ENCODE measurements at regions not wholly inside any gene's neighbourhood (a gene's known extent, or its start where the extent isn't known, plus 50 kb on each side); places are given as distances from the start of the nearest gene placed in this dataset.

DNA sequence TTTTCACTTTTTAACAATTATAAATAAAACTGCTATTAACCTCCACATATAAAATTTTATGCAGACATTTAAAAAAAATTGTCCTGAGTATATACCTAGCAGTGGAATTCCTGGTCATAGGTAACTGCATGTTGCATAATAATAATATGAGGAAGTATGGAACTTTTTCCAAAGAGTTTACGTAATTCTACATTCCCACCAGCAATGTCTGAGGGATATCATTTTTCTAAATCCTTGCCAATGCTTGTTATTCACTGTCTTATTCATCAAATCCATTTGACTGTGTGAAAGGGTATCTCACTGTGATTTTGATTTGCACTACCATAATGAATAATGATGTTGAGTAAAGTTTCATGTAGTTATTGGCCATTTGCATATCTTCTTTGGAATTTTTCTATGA is 393.8 kb downstream of the LRFN5 start:
- Histone ChIP-seq H3K9ac (ENCODE audit: low read length) (no peak overlapping the region), H3K27ac (ENCODE audit: low read depth, low read length) (no peak overlapping the region), H4K12ac (ENCODE audit: low read depth, low read length) (no peak overlapping the region), H3K18ac (ENCODE audit: low read length) (no peak overlapping the region), H2BK12ac (ENCODE audit: low read length) (no peak overlapping the region), H3K79me1 (ENCODE audit: low read length) (no peaks in the 10 kb centered on the region), H3K36me3 (ENCODE audit: control insufficient read depth in 1 of 2, insufficient read depth in 2 of 2, low read length in 2 of 2) (no peaks in the 10 kb centered on the region), H4K8ac (ENCODE audit: low read depth, low read length) (no peak overlapping the region), H3K4me2 (ENCODE audit: low read length) (no peak overlapping the region), H3K4me1 (ENCODE audit: control insufficient read depth in 1 of 2, insufficient read depth in 2 of 2, low read length in 2 of 2) (no peaks in the 10 kb centered on the region), H4K91ac (ENCODE audit: low read depth, low read length) (no peak overlapping the region), H3K4me3 (ENCODE audit: low read depth, low read length) (no peak overlapping the region), H3K79me2 (ENCODE audit: control insufficient read depth, insufficient read depth, low read length, poor library complexity) (no peaks in the 10 kb centered on the region), H3K27me3 (ENCODE audit: insufficient read depth, low read length) (no peaks in the 10 kb centered on the region), H3K14ac (ENCODE audit: low read length) (no peak overlapping the region), H2AFZ (ENCODE audit: insufficient read depth, low read length, poor library complexity) (no peak overlapping the region), H2AK5ac (ENCODE audit: low read length) (no peak overlapping the region), H3K9me3 (ENCODE audit: insufficient read depth, low read depth, low read length) (no peaks in the 10 kb centered on the region), H3K23ac (ENCODE audit: low read length) (no peak overlapping the region), H3K4ac (ENCODE audit: low read depth, low read length) (no peak overlapping the region), H2BK5ac (ENCODE audit: low read depth, low read length, poor library complexity) (no peak overlapping the region), H2BK120ac (ENCODE audit: insufficient read depth, low read length, poor library complexity) (no peak overlapping the region)
- peak in 1 of 2 donors; percentile 30 for DNase-seq
- no CpG with 5 or more reads among the region's 1 CpG for whole genome bisulfite sequencing (ENCODE audit: extremely low coverage, insufficient coverage, insufficient read length)

DNA sequence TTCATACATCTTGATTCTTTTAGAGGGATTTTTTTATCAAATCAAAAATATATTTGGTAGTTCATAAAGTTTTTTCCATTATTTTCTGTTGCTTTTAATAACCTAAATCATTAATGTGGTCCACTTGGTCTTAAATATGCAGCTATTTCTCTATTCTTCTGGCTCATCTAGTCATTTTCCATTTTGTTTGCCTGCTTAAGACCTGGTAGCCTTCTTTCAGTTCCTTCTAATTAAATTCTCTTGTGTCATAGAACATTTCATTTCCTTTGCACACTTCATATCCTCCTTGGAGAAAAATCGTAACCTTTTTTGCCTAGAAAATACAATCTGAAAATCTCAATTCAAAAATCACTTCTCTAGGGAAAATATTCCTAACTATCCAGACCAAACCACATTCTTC is 387.0 kb downstream of the LRFN5 start:
- no CpG with 5 or more reads among the region's 1 CpG for WGBS (ENCODE audit: extremely low coverage, insufficient coverage, insufficient read length)
- no peak overlapping the region for H3K14ac ChIP-seq (ENCODE audit: low read length)

DNA sequence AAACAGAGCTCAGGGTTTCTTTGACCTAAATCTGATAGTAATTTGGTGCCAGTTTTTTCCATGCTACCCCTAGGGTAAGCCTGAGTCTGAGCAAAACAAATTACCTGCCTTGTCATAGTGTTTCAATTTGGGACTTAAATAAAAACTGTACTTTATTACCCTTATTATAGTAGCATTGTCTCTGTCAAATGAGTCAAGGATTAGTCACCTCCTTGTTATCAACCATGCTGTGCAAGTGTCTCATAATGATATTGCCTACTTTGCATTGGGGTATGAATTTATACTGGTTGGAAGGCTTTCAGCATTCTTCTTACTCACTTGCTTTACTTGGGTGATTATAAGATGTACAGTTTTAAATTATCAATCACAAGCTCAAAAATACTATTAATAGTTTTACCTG is 380.0 kb downstream of the LRFN5 start:
- Histone ChIP-seq H3K79me2 (ENCODE audit: control insufficient read depth, insufficient read depth, low read length, poor library complexity) (no peaks in the 10 kb centered on the region), H3K4me3 (ENCODE audit: low read depth, low read length) (no peak overlapping the region), H2AK5ac (ENCODE audit: low read length) (no peak overlapping the region), H2AFZ (ENCODE audit: insufficient read depth, low read length, poor library complexity) (no peak overlapping the region), H3K4ac (ENCODE audit: low read depth, low read length) (no peak overlapping the region), H3K79me1 (ENCODE audit: low read length) (no peaks in the 10 kb centered on the region), H3K23ac (ENCODE audit: low read length) (no peak overlapping the region), H3K9me3 (ENCODE audit: insufficient read depth, low read depth, low read length) (no peaks in the 10 kb centered on the region), H2BK5ac (ENCODE audit: low read depth, low read length, poor library complexity) (no peak overlapping the region), H3K36me3 (ENCODE audit: control insufficient read depth in 1 of 2, insufficient read depth in 2 of 2, low read length in 2 of 2) (no peaks in the 10 kb centered on the region), H3K9ac (ENCODE audit: low read length) (no peak overlapping the region), H3K14ac (ENCODE audit: low read length) (no peak overlapping the region), H3K27me3 (ENCODE audit: insufficient read depth, low read length) (no peaks in the 10 kb centered on the region), H4K91ac (ENCODE audit: low read depth, low read length) (no peak overlapping the region), H3K4me1 (ENCODE audit: control insufficient read depth in 1 of 2, insufficient read depth in 2 of 2, low read length in 2 of 2) (no peaks in the 10 kb centered on the region), H4K12ac (ENCODE audit: low read depth, low read length) (no peak overlapping the region), H3K4me2 (ENCODE audit: low read length) (no peak overlapping the region), H3K18ac (ENCODE audit: low read length) (no peak overlapping the region), H3K27ac (ENCODE audit: low read depth, low read length) (no peak overlapping the region), H2BK120ac (ENCODE audit: insufficient read depth, low read length, poor library complexity) (no peak overlapping the region), H4K8ac (ENCODE audit: low read depth, low read length) (no peak overlapping the region), H2BK12ac (ENCODE audit: low read length) (no peak overlapping the region)
- no peak for DNase-seq

More for the DNA sequence above, 387.0 kb downstream of the LRFN5 start:
- H3K18ac ChIP-seq (ENCODE audit: low read length): no peak overlapping the region
- H3K4me3 ChIP-seq (ENCODE audit: low read depth, low read length): no peak overlapping the region
- H3K36me3 ChIP-seq (ENCODE audit: control insufficient read depth in 1 of 2, insufficient read depth in 2 of 2, low read length in 2 of 2): no peaks in the 10 kb centered on the region
- no peak overlapping the region for H4K91ac ChIP-seq (ENCODE audit: low read depth, low read length)
- no peaks in the 10 kb centered on the region for H3K79me2 ChIP-seq (ENCODE audit: control insufficient read depth, insufficient read depth, low read length, poor library complexity)
- no peak overlapping the region for H2BK120ac ChIP-seq (ENCODE audit: insufficient read depth, low read length, poor library complexity)
- no peak overlapping the region for H2BK5ac ChIP-seq (ENCODE audit: low read depth, low read length, poor library complexity)
- no peak overlapping the region for H2AK5ac ChIP-seq (ENCODE audit: low read length)
- no peak for DNase-seq
- no peak overlapping the region for H4K8ac ChIP-seq (ENCODE audit: low read depth, low read length)
- no peaks in the 10 kb centered on the region for H3K79me1 ChIP-seq (ENCODE audit: low read length)
- H3K23ac ChIP-seq (ENCODE audit: low read length): no peak overlapping the region
- no peaks in the 10 kb centered on the region for H3K9me3 ChIP-seq (ENCODE audit: insufficient read depth, low read depth, low read length)
- H3K27ac ChIP-seq (ENCODE audit: low read depth, low read length): no peak overlapping the region
- H2BK12ac ChIP-seq (ENCODE audit: low read length): no peak overlapping the region
- no peak overlapping the region for H3K4me2 ChIP-seq (ENCODE audit: low read length)
- H3K4me1 ChIP-seq (ENCODE audit: control insufficient read depth in 1 of 2, insufficient read depth in 2 of 2, low read length in 2 of 2): no peaks in the 10 kb centered on the region
- no peak overlapping the region for H2AFZ ChIP-seq (ENCODE audit: insufficient read depth, low read length, poor library complexity)
- no peak overlapping the region for H3K4ac ChIP-seq (ENCODE audit: low read depth, low read length)
- H3K27me3 ChIP-seq (ENCODE audit: insufficient read depth, low read length): no peaks in the 10 kb centered on the region
- H3K9ac ChIP-seq (ENCODE audit: low read length): no peak overlapping the region
- no peak overlapping the region for H4K12ac ChIP-seq (ENCODE audit: low read depth, low read length)

DNA sequence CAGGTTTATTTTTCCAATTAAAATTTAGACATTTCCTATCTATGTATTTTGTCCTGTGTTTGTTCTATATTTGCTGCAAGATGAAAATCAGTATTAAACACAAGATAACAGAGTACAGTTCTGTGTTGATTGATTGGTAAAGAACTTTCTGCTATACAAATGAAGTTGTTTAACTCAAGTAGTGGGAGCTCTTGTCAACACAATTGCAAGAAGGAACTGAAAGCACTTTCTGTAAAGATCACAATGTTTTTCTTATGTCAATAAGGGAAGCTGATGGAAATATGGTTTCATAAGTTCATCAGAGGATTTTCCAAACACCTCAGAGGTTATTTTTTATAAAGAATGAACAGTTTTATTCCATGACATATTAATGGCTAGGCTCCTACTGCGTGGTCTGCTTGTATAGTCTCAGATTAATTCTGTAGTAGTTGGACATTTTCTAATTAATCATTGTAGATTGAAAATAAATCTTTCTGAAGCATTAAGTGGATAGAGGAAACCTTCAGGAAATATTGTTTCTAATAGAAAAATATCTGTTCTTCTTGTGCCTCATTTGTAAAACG is 379.5 kb downstream of the LRFN5 start:
- H3K79me1 ChIP-seq (ENCODE audit: low read length): no peaks in the 10 kb centered on the region
- no peak overlapping the region for H3K4me2 ChIP-seq (ENCODE audit: low read length)
- no peak overlapping the region for H3K14ac ChIP-seq (ENCODE audit: low read length)
- WGBS (ENCODE audit: extremely low coverage, insufficient coverage, insufficient read length): no CpG with 5 or more reads among the region's 2 CpGs
- no peaks in the 10 kb centered on the region for H3K27me3 ChIP-seq (ENCODE audit: insufficient read depth, low read length)
- H2BK120ac ChIP-seq (ENCODE audit: insufficient read depth, low read length, poor library complexity): no peak overlapping the region
- H3K4me3 ChIP-seq (ENCODE audit: low read depth, low read length): no peak overlapping the region
- no peaks in the 10 kb centered on the region for H3K36me3 ChIP-seq (ENCODE audit: control insufficient read depth in 1 of 2, insufficient read depth in 2 of 2, low read length in 2 of 2)
- H4K91ac ChIP-seq (ENCODE audit: low read depth, low read length): no peak overlapping the region
- no peak overlapping the region for H3K23ac ChIP-seq (ENCODE audit: low read length)
- H2BK12ac ChIP-seq (ENCODE audit: low read length): no peak overlapping the region
- H3K4me1 ChIP-seq (ENCODE audit: control insufficient read depth in 1 of 2, insufficient read depth in 2 of 2, low read length in 2 of 2): no peaks in the 10 kb centered on the region
- no peaks in the 10 kb centered on the region for H3K79me2 ChIP-seq (ENCODE audit: control insufficient read depth, insufficient read depth, low read length, poor library complexity)
- H3K9ac ChIP-seq (ENCODE audit: low read length): no peak overlapping the region
- no peak overlapping the region for H2AFZ ChIP-seq (ENCODE audit: insufficient read depth, low read length, poor library complexity)
- no peak overlapping the region for H4K8ac ChIP-seq (ENCODE audit: low read depth, low read length)
- no peaks in the 10 kb centered on the region for H3K9me3 ChIP-seq (ENCODE audit: insufficient read depth, low read depth, low read length)
- no peak overlapping the region for H2BK5ac ChIP-seq (ENCODE audit: low read depth, low read length, poor library complexity)
- no peak overlapping the region for H3K27ac ChIP-seq (ENCODE audit: low read depth, low read length)
- DNase-seq: no peak
- no peak overlapping the region for H3K18ac ChIP-seq (ENCODE audit: low read length)
- no peak overlapping the region for H4K12ac ChIP-seq (ENCODE audit: low read depth, low read length)
- no peak overlapping the region for H3K4ac ChIP-seq (ENCODE audit: low read depth, low read length)
- no peak overlapping the region for H2AK5ac ChIP-seq (ENCODE audit: low read length)
